ENCODE measurements at regions not wholly inside any gene's neighbourhood (a gene's known extent, or its start where the extent isn't known, plus 50 kb on each side); places are given as distances from the start of the nearest gene placed in this dataset.
"Not testable (repeated sequence)": the region's sequence is repeated elsewhere in the genome, so short reads cannot be mapped to it uniquely, and the experiment has no call there.

GRCh38 chr10:44259090-44259874 is 125.6 kb downstream of the CXCL12 start:
- Histone ChIP-seq H3K9ac (ENCODE audit: low read depth in 1 of 2, low read length in 2 of 2) (no peak overlapping the region), H3K27ac (ENCODE audit: low read depth, low read length) (no peak overlapping the region), H3K4me3 (ENCODE audit: low read depth in 1 of 2, low read length in 2 of 2) (no peak overlapping the region), H3K9me3 (ENCODE audit: control insufficient read depth in 1 of 2, low read length in 2 of 2) (no peaks in the 10 kb centered on the region), H3K27me3 (ENCODE audit: control insufficient read depth in 1 of 2, insufficient read depth in 2 of 2, low read length in 2 of 2) (no peaks in the 10 kb centered on the region), H3K36me3 (ENCODE audit: control insufficient read depth in 1 of 2, insufficient read depth in 2 of 2, low read length in 2 of 2) (no peaks in the 10 kb centered on the region), H3K4me1 (ENCODE audit: control insufficient read depth in 1 of 2, insufficient read depth in 2 of 2, low read length in 2 of 2) (peaks cover 0 to 9% of the 10 kb centered on the region in 2 donors)

DNA sequence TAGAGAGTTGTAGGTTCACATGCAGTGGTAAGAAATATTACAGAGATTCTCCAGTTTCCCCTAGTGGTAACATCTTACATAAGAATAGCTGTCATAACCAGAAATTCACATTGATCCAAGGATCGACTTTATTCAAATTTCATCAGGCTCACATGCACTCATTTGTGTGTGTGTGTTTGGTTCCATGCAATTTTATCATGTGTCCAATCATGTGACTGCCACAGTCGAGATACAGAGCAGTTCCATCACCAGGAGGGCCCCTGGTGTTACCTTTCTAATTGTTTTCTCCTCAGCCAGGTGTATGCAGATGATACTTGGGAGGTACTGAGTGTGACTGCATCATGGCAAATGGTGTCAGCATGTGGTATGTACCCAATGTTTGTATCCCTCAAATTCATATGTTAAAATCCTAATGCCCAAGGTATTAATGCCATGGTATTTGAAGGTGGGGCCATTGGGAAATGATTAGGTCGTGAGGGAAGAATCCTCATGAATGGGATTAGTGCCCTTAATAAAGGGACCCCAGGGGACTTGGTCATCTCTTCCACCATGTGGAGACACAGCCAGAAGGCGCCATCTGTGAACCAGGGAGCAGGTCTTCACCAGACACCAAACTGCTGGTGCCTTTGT is 126.3 kb downstream of the CXCL12 start:
- no peaks in the 10 kb centered on the region for H3K36me3 ChIP-seq (ENCODE audit: control insufficient read depth in 1 of 2, insufficient read depth in 2 of 2, low read length in 2 of 2)
- no peak overlapping the region for H3K9ac ChIP-seq (ENCODE audit: low read depth in 1 of 2, low read length in 2 of 2)
- H3K4me3 ChIP-seq (ENCODE audit: low read depth in 1 of 2, low read length in 2 of 2): no peak overlapping the region
- peaks cover 0 to 9% of the 10 kb centered on the region in 2 donors for H3K4me1 ChIP-seq (ENCODE audit: control insufficient read depth in 1 of 2, insufficient read depth in 2 of 2, low read length in 2 of 2)
- H3K27ac ChIP-seq (ENCODE audit: low read depth, low read length): no peak overlapping the region
- H3K27me3 ChIP-seq (ENCODE audit: control insufficient read depth in 1 of 2, insufficient read depth in 2 of 2, low read length in 2 of 2): no peaks in the 10 kb centered on the region
- H3K9me3 ChIP-seq (ENCODE audit: control insufficient read depth in 1 of 2, low read length in 2 of 2): no peaks in the 10 kb centered on the region

DNA sequence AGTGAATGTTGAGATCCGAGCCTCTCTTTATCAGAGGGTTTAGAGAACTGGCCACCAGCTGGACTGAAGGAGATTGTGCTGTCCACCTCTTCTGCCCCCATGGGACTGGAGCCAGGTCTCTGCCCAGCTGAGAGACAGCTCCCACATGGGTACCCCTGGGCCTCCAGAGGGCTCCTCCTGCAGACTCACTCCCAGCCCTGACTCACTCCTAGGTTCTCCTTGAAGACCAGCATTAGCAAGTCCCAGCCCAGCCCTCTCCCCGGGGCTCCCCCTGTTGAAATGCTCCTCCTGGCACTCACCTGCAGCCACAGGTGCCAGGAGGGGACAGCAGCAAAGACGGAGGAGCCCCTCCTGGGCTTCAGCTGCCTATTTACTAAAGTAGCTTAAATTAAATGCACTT is 126.9 kb downstream of the CXCL12 start:
- Histone ChIP-seq H3K27me3 (ENCODE audit: control insufficient read depth in 1 of 2, insufficient read depth in 2 of 2, low read length in 2 of 2) (no peaks in the 10 kb centered on the region), H3K4me3 (ENCODE audit: low read depth in 1 of 2, low read length in 2 of 2) (no peak overlapping the region), H3K36me3 (ENCODE audit: control insufficient read depth in 1 of 2, insufficient read depth in 2 of 2, low read length in 2 of 2) (no peaks in the 10 kb centered on the region), H3K9ac (ENCODE audit: low read depth in 1 of 2, low read length in 2 of 2) (no peak overlapping the region), H3K27ac (ENCODE audit: low read depth, low read length) (no peak overlapping the region), H3K4me1 (ENCODE audit: control insufficient read depth in 1 of 2, insufficient read depth in 2 of 2, low read length in 2 of 2) (peaks cover 0 to 9% of the 10 kb centered on the region in 2 donors), H3K9me3 (ENCODE audit: control insufficient read depth in 1 of 2, low read length in 2 of 2) (no peaks in the 10 kb centered on the region)

DNA sequence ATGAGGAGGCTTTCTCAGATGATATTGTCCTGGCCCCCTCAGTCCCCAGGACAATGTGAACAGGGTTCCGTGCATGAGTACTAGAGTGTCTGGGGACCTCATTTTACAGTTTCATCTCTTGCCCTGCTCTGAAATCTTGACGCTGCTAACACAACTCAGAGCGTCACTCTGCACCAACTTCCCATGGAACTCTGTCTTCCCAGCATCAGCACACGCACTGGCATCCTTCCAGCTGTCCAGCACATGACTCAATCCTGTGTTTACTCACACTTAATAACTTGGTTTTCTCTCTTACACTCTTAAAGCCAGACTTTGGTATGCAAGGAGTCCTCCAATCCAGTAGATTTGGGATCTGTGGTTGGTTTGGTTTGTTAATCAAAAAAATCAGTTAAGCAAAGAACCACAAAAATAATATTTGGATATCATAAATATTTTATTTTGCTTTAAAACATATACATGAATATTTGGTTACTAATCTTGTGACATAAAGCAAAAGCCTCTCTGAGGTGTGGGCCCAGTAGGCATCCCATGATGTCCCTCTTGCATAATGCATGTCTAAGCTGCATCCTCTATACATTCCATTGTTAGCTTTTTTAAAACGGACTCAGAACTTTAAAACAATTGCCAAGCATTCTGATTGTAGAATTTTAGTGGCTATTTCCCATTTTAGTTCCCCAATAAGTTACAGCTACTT is 131.0 kb downstream of the CXCL12 start:
- no peaks in the 10 kb centered on the region for H3K36me3 ChIP-seq (ENCODE audit: control insufficient read depth in 1 of 2, insufficient read depth in 2 of 2, low read length in 2 of 2)
- H3K9me3 ChIP-seq (ENCODE audit: control insufficient read depth in 1 of 2, low read length in 2 of 2): no peaks in the 10 kb centered on the region
- H3K4me1 ChIP-seq (ENCODE audit: control insufficient read depth in 1 of 2, insufficient read depth in 2 of 2, low read length in 2 of 2): no peaks in the 10 kb centered on the region
- no peak overlapping the region for H3K4me3 ChIP-seq (ENCODE audit: low read depth in 1 of 2, low read length in 2 of 2)
- H3K9ac ChIP-seq (ENCODE audit: low read depth in 1 of 2, low read length in 2 of 2): no peak overlapping the region
- H3K27ac ChIP-seq (ENCODE audit: low read depth, low read length): no peak overlapping the region
- no peaks in the 10 kb centered on the region for H3K27me3 ChIP-seq (ENCODE audit: control insufficient read depth in 1 of 2, insufficient read depth in 2 of 2, low read length in 2 of 2)

DNA sequence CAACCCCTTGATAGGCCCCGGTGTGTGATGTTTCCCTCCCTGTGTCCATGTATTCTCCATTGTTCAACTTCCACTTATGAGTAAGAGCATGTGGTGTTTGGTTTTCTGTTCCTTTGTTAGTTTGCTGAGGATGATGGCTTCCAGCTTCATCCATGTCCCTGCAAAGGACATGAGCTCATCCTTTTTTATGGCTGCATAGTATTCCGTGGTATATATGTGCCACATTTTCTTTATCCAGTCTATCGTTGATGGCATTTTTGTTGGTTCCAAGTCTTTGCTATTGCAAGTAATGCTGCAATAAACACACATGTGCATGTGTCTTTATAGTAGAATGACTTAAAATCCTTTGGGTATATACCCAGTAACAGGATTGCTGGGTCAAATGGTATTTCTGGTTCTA is 132.3 kb downstream of the CXCL12 start:
- H3K4me3 ChIP-seq (ENCODE audit: low read depth in 1 of 2, low read length in 2 of 2); H3K27ac ChIP-seq (ENCODE audit: low read depth, low read length); H3K4me1 ChIP-seq (ENCODE audit: control insufficient read depth in 1 of 2, insufficient read depth in 2 of 2, low read length in 2 of 2); H3K9ac ChIP-seq (ENCODE audit: low read depth in 1 of 2, low read length in 2 of 2); H3K36me3 ChIP-seq (ENCODE audit: control insufficient read depth in 1 of 2, insufficient read depth in 2 of 2, low read length in 2 of 2); H3K9me3 ChIP-seq (ENCODE audit: control insufficient read depth in 1 of 2, low read length in 2 of 2); H3K27me3 ChIP-seq (ENCODE audit: control insufficient read depth in 1 of 2, insufficient read depth in 2 of 2, low read length in 2 of 2): not testable (repeated sequence)

GRCh38 chr10:44249933-44250332 is 135.0 kb downstream of the CXCL12 start:
- not testable (repeated sequence) for H3K36me3 ChIP-seq (ENCODE audit: control insufficient read depth in 1 of 2, insufficient read depth in 2 of 2, low read length in 2 of 2); H3K27ac ChIP-seq (ENCODE audit: low read depth, low read length); H3K9ac ChIP-seq (ENCODE audit: low read depth in 1 of 2, low read length in 2 of 2)

GRCh38 chr10:44249490-44249889 is 135.4 kb downstream of the CXCL12 start:
- no peak overlapping the region for H3K27ac ChIP-seq (ENCODE audit: low read depth, low read length)
- H3K9ac ChIP-seq (ENCODE audit: low read depth in 1 of 2, low read length in 2 of 2): no peak overlapping the region
- H3K36me3 ChIP-seq (ENCODE audit: control insufficient read depth in 1 of 2, insufficient read depth in 2 of 2, low read length in 2 of 2): no peaks in the 10 kb centered on the region
- no peaks in the 10 kb centered on the region for H3K4me1 ChIP-seq (ENCODE audit: control insufficient read depth in 1 of 2, insufficient read depth in 2 of 2, low read length in 2 of 2)
- H3K4me3 ChIP-seq (ENCODE audit: low read depth in 1 of 2, low read length in 2 of 2): no peak overlapping the region
- no peaks in the 10 kb centered on the region for H3K9me3 ChIP-seq (ENCODE audit: control insufficient read depth in 1 of 2, low read length in 2 of 2)
- no peaks in the 10 kb centered on the region for H3K27me3 ChIP-seq (ENCODE audit: control insufficient read depth in 1 of 2, insufficient read depth in 2 of 2, low read length in 2 of 2)

More at GRCh38 chr10:44249933-44250332, 135.0 kb downstream of the CXCL12 start:
- not testable (repeated sequence) for H3K27me3 ChIP-seq (ENCODE audit: control insufficient read depth in 1 of 2, insufficient read depth in 2 of 2, low read length in 2 of 2); H3K9me3 ChIP-seq (ENCODE audit: control insufficient read depth in 1 of 2, low read length in 2 of 2); H3K4me1 ChIP-seq (ENCODE audit: control insufficient read depth in 1 of 2, insufficient read depth in 2 of 2, low read length in 2 of 2); H3K4me3 ChIP-seq (ENCODE audit: low read depth in 1 of 2, low read length in 2 of 2)

DNA sequence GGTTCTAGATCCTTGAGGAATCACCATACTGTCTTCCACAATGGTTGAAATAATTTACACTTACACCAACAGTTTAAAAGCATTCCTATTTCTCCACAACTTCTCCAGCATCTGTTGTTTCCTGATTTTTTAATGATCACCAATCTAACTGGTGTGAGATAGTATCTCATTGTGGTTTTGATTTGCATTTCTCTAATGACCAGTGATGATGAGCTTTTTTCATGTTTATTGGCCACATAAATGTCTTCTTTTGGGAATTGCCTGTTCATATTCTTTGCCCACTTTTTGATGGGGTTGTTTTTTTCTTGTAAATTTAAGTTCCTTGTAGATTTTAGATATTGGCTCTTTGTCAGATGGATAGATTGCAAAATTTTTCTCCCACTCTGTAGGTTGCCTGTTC is 138.2 kb downstream of the CXCL12 start:
- H3K9me3 ChIP-seq (ENCODE audit: control insufficient read depth in 1 of 2, low read length in 2 of 2); H3K36me3 ChIP-seq (ENCODE audit: control insufficient read depth in 1 of 2, insufficient read depth in 2 of 2, low read length in 2 of 2); H3K4me1 ChIP-seq (ENCODE audit: control insufficient read depth in 1 of 2, insufficient read depth in 2 of 2, low read length in 2 of 2); H3K4me3 ChIP-seq (ENCODE audit: low read depth in 1 of 2, low read length in 2 of 2); H3K27me3 ChIP-seq (ENCODE audit: control insufficient read depth in 1 of 2, insufficient read depth in 2 of 2, low read length in 2 of 2); H3K9ac ChIP-seq (ENCODE audit: low read depth in 1 of 2, low read length in 2 of 2); H3K27ac ChIP-seq (ENCODE audit: low read depth, low read length): not testable (repeated sequence)

- H3K27ac ChIP-seq (ENCODE audit: low read depth, low read length); H3K27me3 ChIP-seq (ENCODE audit: control insufficient read depth in 1 of 2, insufficient read depth in 2 of 2, low read length in 2 of 2); H3K9ac ChIP-seq (ENCODE audit: low read depth in 1 of 2, low read length in 2 of 2); H3K4me1 ChIP-seq (ENCODE audit: control insufficient read depth in 1 of 2, insufficient read depth in 2 of 2, low read length in 2 of 2); H3K9me3 ChIP-seq (ENCODE audit: control insufficient read depth in 1 of 2, low read length in 2 of 2); H3K36me3 ChIP-seq (ENCODE audit: control insufficient read depth in 1 of 2, insufficient read depth in 2 of 2, low read length in 2 of 2); H3K4me3 ChIP-seq (ENCODE audit: low read depth in 1 of 2, low read length in 2 of 2): not testable (repeated sequence)
Measured at GRCh38 chr10:44246287-44246686, 138.6 kb downstream of the CXCL12 start.

GRCh38 chr10:44245601-44245938 is 139.3 kb downstream of the CXCL12 start:
- H3K9ac ChIP-seq (ENCODE audit: low read depth in 1 of 2, low read length in 2 of 2): no peak overlapping the region
- H3K4me1 ChIP-seq (ENCODE audit: control insufficient read depth in 1 of 2, insufficient read depth in 2 of 2, low read length in 2 of 2): no peaks in the 10 kb centered on the region
- no peak overlapping the region for H3K27ac ChIP-seq (ENCODE audit: low read depth, low read length)
- H3K9me3 ChIP-seq (ENCODE audit: control insufficient read depth in 1 of 2, low read length in 2 of 2): no peaks in the 10 kb centered on the region
- no peaks in the 10 kb centered on the region for H3K36me3 ChIP-seq (ENCODE audit: control insufficient read depth in 1 of 2, insufficient read depth in 2 of 2, low read length in 2 of 2)
- no peak overlapping the region for H3K4me3 ChIP-seq (ENCODE audit: low read depth in 1 of 2, low read length in 2 of 2)
- no peaks in the 10 kb centered on the region for H3K27me3 ChIP-seq (ENCODE audit: control insufficient read depth in 1 of 2, insufficient read depth in 2 of 2, low read length in 2 of 2)
